Right lobe of liver (tissue), 6 donors: ENCODE measurements at regions not wholly inside any gene's neighbourhood (a gene's known extent, or its start where the extent isn't known, plus 50 kb on each side); places are given as distances from the start of the nearest gene placed in this dataset.

Experiments
- ATAC-seq, 4 donors: fragments of 200-7000 bp; cut with Tn5 transposase; one replicate each; pipeline ENCODE4 v1.9.1; 2020; ENCODE audit warnings: mild to moderate bottlenecking in 4 of 4, moderate library complexity in 4 of 4
- DNase-seq, 3 donors: peaks; one replicate each; pipeline ENCODE4 v3.0.0-alpha.2; 2020
- H3K27ac ChIP-seq, 3 donors: fragments of 200-600 bp; one replicate each; pipeline ENCODE4 v1.8.0; 2022
- H3K27me3 ChIP-seq, 2 donors: fragments of 200-600 bp; one replicate each; pipeline ENCODE4 v1.8.0; 2022
- H3K36me3 ChIP-seq, 4 donors: fragments of 200-600 bp; sonication (generic) in 1 of 4; one replicate each; pipeline versions ENCODE4 v1.5.1 to v1.8.0; 2017 to 2022; ENCODE audit warnings: control low read depth in 1 of 4
- H3K4me1 ChIP-seq, 4 donors: fragments of 200-600 bp; sonication (generic) in 1 of 4; one replicate each; pipeline versions ENCODE4 v1.5.1 to v1.8.0; 2017 to 2022; ENCODE audit warnings: control low read depth in 1 of 4
- H3K4me3 ChIP-seq, 3 donors: fragments of 200-600 bp; one replicate each; pipeline ENCODE4 v1.8.0; 2022
- H3K9me3 ChIP-seq, 4 donors: fragments of 200-600 bp; sonication (generic) in 1 of 4; one replicate each; pipeline versions ENCODE4 v1.5.1 to v1.8.0; 2017 to 2022; ENCODE audit warnings: control low read depth in 1 of 4
- CTCF ChIP-seq, 4 donors: fragments of 200-600 bp in 3 of 4; fragments of 450-650 bp in 1 of 4; IDR thresholded peaks; one replicate each; pipeline versions ENCODE4 v1.5.1 to v1.8.0; 2016 to 2022; ENCODE audit warnings: antibody characterized with exemption in 4 of 4, mild to moderate bottlenecking in 2 of 4
- POLR2A ChIP-seq: fragments of 450-650 bp; IDR thresholded peaks from one replicate; pipeline ENCODE4 v1.6.1; 2017; ENCODE audit warnings: antibody characterized with exemption, mild to moderate bottlenecking
- WGBS: methylation state at CpG from one replicate; pipeline ENCODE4 v1.1.6; 2018; ENCODE audit warnings: low coverage, low lambda C conversion rate; ENCODE audit not compliant: insufficient coverage; ENCODE audit errors: missing lambda C conversion rate; 5-methylcytosine and 5-hydroxymethylcytosine counted together
- intact Hi-C, 2 donors: fragments of 100-400 bp; cut with DNase I; formaldehyde crosslinking; loops; one replicate each; pipeline versions ENCODE4 v1.11.2 to v1.14.1; 2022
- donor health status: DM: no; HTN: yes; CAD: no.
- donor health status: DM: no; HTN: no; CAD: no.
- donor health status: DM: no; HTN: no; CAD: no.
- donor health status: DM: no; HTN: yes; CAD: no.
- donor health status: DM: no; HTN: yes; CAD: no.

GRCh38 chr11:128018692-128019091 is 568.7 kb downstream of the ETS1 start:
- Histone ChIP-seq H3K9me3 (no peaks in the 10 kb centered on the region), H3K27ac (no peak overlapping the region), H3K27me3 (no peaks in the 10 kb centered on the region), H3K4me1 (peaks cover 0 to 17% (median 5%) of the 10 kb centered on the region in 4 donors), H3K36me3 (no peaks in the 10 kb centered on the region), H3K4me3 (no peak overlapping the region)
- WGBS = 68% methylated on average over 2 of the region's 6 CpGs
- ATAC-seq = no peak
- TF ChIP-seq POLR2A (no peak), CTCF (IDR thresholded peaks at IDR 0.05) (no peak)
- DNase-seq = no peak
- intact Hi-C loops = no loop called here

- Histone ChIP-seq H3K27ac (no peak overlapping the region), H3K36me3 (no peaks in the 10 kb centered on the region), H3K4me3 (no peak overlapping the region), H3K9me3 (no peaks in the 10 kb centered on the region), H3K27me3 (no peaks in the 10 kb centered on the region), H3K4me1 (no peaks in the 10 kb centered on the region)
- intact Hi-C loops = no loop called here
- DNase-seq (no peak), ATAC-seq (no peak)
- WGBS = 67% methylated on average over 2 of the region's 2 CpGs
- no peak for TF ChIP-seq POLR2A
- no peak for TF ChIP-seq CTCF (IDR thresholded peaks at IDR 0.05)
Measured at GRCh38 chr11:128005562-128005961, 581.8 kb downstream of the ETS1 start.

GRCh38 chr11:127998421-127998820 is 588.9 kb downstream of the ETS1 start:
- Histone ChIP-seq H3K4me1 (no peaks in the 10 kb centered on the region), H3K9me3 (no peaks in the 10 kb centered on the region), H3K27ac (no peak overlapping the region), H3K27me3 (no peaks in the 10 kb centered on the region), H3K4me3 (no peak overlapping the region), H3K36me3 (no peaks in the 10 kb centered on the region)
- intact Hi-C loops = no loop called here
- TF ChIP-seq CTCF (IDR thresholded peaks at IDR 0.05) (no peak), POLR2A (no peak)
- no peak for ATAC-seq
- whole genome bisulfite sequencing = 93% methylated on average over 4 of the region's 5 CpGs
- no peak for DNase-seq

- Histone ChIP-seq H3K27ac (no peak overlapping the region), H3K36me3 (no peaks in the 10 kb centered on the region), H3K27me3 (no peaks in the 10 kb centered on the region), H3K4me3 (no peak overlapping the region), H3K9me3 (no peaks in the 10 kb centered on the region), H3K4me1 (no peaks in the 10 kb centered on the region)
- intact Hi-C loops = no loop called here
- no peak for ATAC-seq
- WGBS = 93% methylated on average over 2 of the region's 2 CpGs
- no peak for TF ChIP-seq CTCF (IDR thresholded peaks at IDR 0.05)
- TF ChIP-seq POLR2A = no peak
- DNase-seq = no peak
Measured at GRCh38 chr11:127997594-127997993, 589.8 kb downstream of the ETS1 start.

- TF ChIP-seq POLR2A = no peak
- no peak for TF ChIP-seq CTCF (IDR thresholded peaks at IDR 0.05)
- Histone ChIP-seq H3K36me3 (no peaks in the 10 kb centered on the region), H3K4me3 (no peak overlapping the region), H3K27me3 (no peaks in the 10 kb centered on the region), H3K9me3 (no peaks in the 10 kb centered on the region), H3K27ac (no peak overlapping the region), H3K4me1 (no peaks in the 10 kb centered on the region)
- intact Hi-C loops = no loop called here
- ATAC-seq = no peak
- DNase-seq = no peak
- 77% methylated on average over 5 of the region's 5 CpGs for WGBS
Measured at GRCh38 chr11:127996825-127997224, 590.5 kb downstream of the ETS1 start.
